GM18861 (cell line): ENCODE measurements at regions not wholly inside any gene's neighbourhood (a gene's known extent, or its start where the extent isn't known, plus 50 kb on each side); places are given as distances from the start of the nearest gene placed in this dataset.

Experiments
- ATAC-seq: cut with Tn5 transposase; IDR thresholded peaks from one replicate; pipeline ENCODE4 v1.9.1; 2021; ENCODE audit not compliant: unreplicated experiment

GRCh38 chr2:23134726-23135125 is 250.3 kb upstream of the KLHL29 start:
- no peak for ATAC-seq

- ATAC-seq: no peak
Observed at GRCh38 chr2:23135481-23136100, 249.4 kb upstream of the KLHL29 start.

GRCh38 chr2:23137166-23137565 is 247.8 kb upstream of the KLHL29 start:
- ATAC-seq: no peak

GRCh38 chr2:23138701-23139100 is 246.3 kb upstream of the KLHL29 start:
- no peak for ATAC-seq

- ATAC-seq: no peak
Observed at GRCh38 chr2:23145460-23145859, 239.5 kb upstream of the KLHL29 start.

GRCh38 chr2:23146011-23146410 is 239.0 kb upstream of the KLHL29 start:
- ATAC-seq: no peak

GRCh38 chr2:23148342-23148741 is 236.6 kb upstream of the KLHL29 start:
- no peak for ATAC-seq

GRCh38 chr2:23149777-23150176 is 235.2 kb upstream of the KLHL29 start:
- no peak for ATAC-seq

GRCh38 chr2:23153484-23153883 is 231.5 kb upstream of the KLHL29 start:
- no peak for ATAC-seq

GRCh38 chr2:23155022-23155421 is 230.0 kb upstream of the KLHL29 start:
- ATAC-seq: no peak

GRCh38 chr2:23157812-23158211 is 227.2 kb upstream of the KLHL29 start:
- no peak for ATAC-seq

GRCh38 chr2:23158306-23158705 is 226.7 kb upstream of the KLHL29 start:
- no peak for ATAC-seq

- no peak for ATAC-seq
Observed at GRCh38 chr2:23159746-23160405, 225.1 kb upstream of the KLHL29 start.

- ATAC-seq: no peak
Observed at GRCh38 chr2:23164173-23164572, 220.8 kb upstream of the KLHL29 start.

- no peak for ATAC-seq
Observed at GRCh38 chr2:23169896-23170295, 215.1 kb upstream of the KLHL29 start.

GRCh38 chr2:23171108-23171507 is 213.9 kb upstream of the KLHL29 start:
- ATAC-seq: no peak

- ATAC-seq: no peak
Observed at GRCh38 chr2:23178396-23178795, 206.6 kb upstream of the KLHL29 start.

- no peak for ATAC-seq
Observed at GRCh38 chr2:23183733-23184132, 201.2 kb upstream of the KLHL29 start.

- no peak for ATAC-seq
Observed at GRCh38 chr2:23198316-23199114, 186.5 kb upstream of the KLHL29 start.

- no peak for ATAC-seq
Observed at GRCh38 chr2:23199115-23199918, 185.7 kb upstream of the KLHL29 start.

- ATAC-seq: no peak
Observed at GRCh38 chr2:23200068-23200786, 184.8 kb upstream of the KLHL29 start.
